Breast epithelium (tissue), 3 donors: ENCODE measurements at regions not wholly inside any gene's neighbourhood (a gene's known extent, or its start where the extent isn't known, plus 50 kb on each side); places are given as distances from the start of the nearest gene placed in this dataset.

Experiments
- CTCF ChIP-seq, 3 donors: fragments of 450-650 bp; IDR thresholded peaks; one replicate each; pipeline ENCODE4 v1.5.1; 2016 to 2017; ENCODE audit warnings: antibody characterized with exemption in 3 of 3, mild to moderate bottlenecking in 3 of 3, moderate library complexity in 3 of 3
- POLR2A ChIP-seq: fragments of 450-650 bp; IDR thresholded peaks from one replicate; pipeline ENCODE4 v1.6.1; 2016; ENCODE audit warnings: antibody characterized with exemption, mild to moderate bottlenecking, moderate library complexity
- POLR2AphosphoS5 ChIP-seq, 3 donors: sonication (generic); formaldehyde crosslinking; IDR thresholded peaks; one replicate each; pipeline ENCODE4 v1.6.1; 2017; ENCODE audit warnings: antibody characterized with exemption in 3 of 3

- no peak for TF ChIP-seq CTCF (IDR thresholded peaks at IDR 0.05)
- no peak for TF ChIP-seq POLR2A
- no peak for TF ChIP-seq POLR2AphosphoS5 (IDR thresholded peaks at IDR 0.05)
Observed at GRCh38 chr12:38141861-38142260, 174.7 kb upstream of the ALG10B start.
